Liver (tissue), 8 donors: ENCODE measurements at regions not wholly inside any gene's neighbourhood (a gene's known extent, or its start where the extent isn't known, plus 50 kb on each side); places are given as distances from the start of the nearest gene placed in this dataset.

Experiments used
- DNase-seq: peaks from one replicate; pipeline ENCODE4 v3.0.0-alpha.2; 2017; ENCODE audit warnings: low spot score
- H3K27ac ChIP-seq, 2 donors: one replicate each; pipeline ENCODE4 v1.7.0; 2013; ENCODE audit warnings: inconsistent platforms in 2 of 2, low read length in 2 of 2, control low read depth in 1 of 2, low read depth in 1 of 2, mild to moderate bottlenecking in 1 of 2
- H3K27me3 ChIP-seq, 4 donors: one replicate each; pipeline versions ENCODE4 v1.6.1 to v1.7.0; 2013; ENCODE audit warnings: low read length in 3 of 4, inconsistent platforms in 1 of 4, mild to moderate bottlenecking in 1 of 4, moderate library complexity in 1 of 4; ENCODE audit not compliant: control insufficient read depth in 4 of 4, insufficient read depth in 4 of 4
- H3K36me3 ChIP-seq, 4 donors: one replicate each; pipeline versions ENCODE4 v1.6.1 to v1.7.0; 2013; ENCODE audit warnings: low read length in 3 of 4, mild to moderate bottlenecking in 3 of 4, low read depth in 1 of 4, moderate library complexity in 1 of 4; ENCODE audit not compliant: control insufficient read depth in 4 of 4, insufficient read depth in 3 of 4
- H3K4me1 ChIP-seq, 4 donors: one replicate each; pipeline versions ENCODE4 v1.6.1 to v1.7.0; 2013; ENCODE audit warnings: low read length in 3 of 4, mild to moderate bottlenecking in 3 of 4, moderate library complexity in 1 of 4; ENCODE audit not compliant: control insufficient read depth in 4 of 4, insufficient read depth in 4 of 4
- H3K4me3 ChIP-seq, 3 donors: one replicate each; pipeline versions ENCODE4 v1.6.1 to v1.7.0; 2013; ENCODE audit warnings: low read length in 3 of 3, control low read depth in 1 of 3, low read depth in 1 of 3, mild to moderate bottlenecking in 1 of 3
- H3K9ac ChIP-seq, 2 donors: one replicate each; pipeline ENCODE4 v1.7.0; 2013; ENCODE audit warnings: low read length in 2 of 2, mild to moderate bottlenecking in 2 of 2, moderate library complexity in 2 of 2, control low read depth in 1 of 2, low read depth in 1 of 2
- H3K9me3 ChIP-seq, 4 donors: one replicate each; pipeline versions ENCODE4 v1.6.1 to v1.7.0; 2013; ENCODE audit warnings: low read length in 3 of 4; ENCODE audit not compliant: control insufficient read depth in 4 of 4
- ATF3 ChIP-seq: IDR thresholded peaks from 2 replicates; pipeline ENCODE4 v1.6.1; 2016; ENCODE audit warnings: antibody characterized with exemption
- CTCF ChIP-seq: fragments of 150-350 bp; IDR thresholded peaks from 2 replicates; pipeline ENCODE4 v1.5.1; 2017; ENCODE audit warnings: improper control_type of control experiment, low read depth, low read length; ENCODE audit not compliant: missing input control
- EGR1 ChIP-seq, 2 donors: IDR thresholded peaks; 2 replicates each; pipeline ENCODE4 v1.6.1; 2016 to 2018; ENCODE audit warnings: antibody characterized with exemption in 2 of 2, low read depth in 2 of 2
- FOXA1 ChIP-seq: IDR thresholded peaks from 2 replicates; pipeline ENCODE4 v1.6.1; 2016; ENCODE audit warnings: antibody characterized with exemption
- GABPA ChIP-seq, 2 donors: IDR thresholded peaks in 1 of 2; conservative IDR thresholded peaks in 1 of 2; 2 replicates each; pipeline ENCODE4 v1.6.1; 2016; ENCODE audit warnings: antibody characterized with exemption in 2 of 2, mild to moderate bottlenecking in 1 of 2, moderate library complexity in 1 of 2
- HNF4A ChIP-seq, 2 donors: conservative IDR thresholded peaks; 2 replicates each; pipeline ENCODE4 v1.6.1; 2016; ENCODE audit warnings: antibody characterized with exemption in 2 of 2, mild to moderate bottlenecking in 2 of 2
- HNF4G ChIP-seq: IDR thresholded peaks from 2 replicates; pipeline ENCODE4 v1.6.1; 2016; ENCODE audit warnings: antibody characterized with exemption
- JUND ChIP-seq, 2 donors: IDR thresholded peaks; 2 replicates each; pipeline ENCODE4 v1.6.1; 2016; ENCODE audit warnings: antibody characterized with exemption in 2 of 2
- MAX ChIP-seq: IDR thresholded peaks from 2 replicates; pipeline ENCODE4 v1.6.1; 2016; ENCODE audit warnings: antibody characterized with exemption
- REST ChIP-seq: IDR thresholded peaks from 2 replicates; pipeline ENCODE4 v1.6.1; 2016; ENCODE audit warnings: antibody characterized with exemption, mild to moderate bottlenecking
- RXRA ChIP-seq, 2 donors: IDR thresholded peaks; 2 replicates each; pipeline ENCODE4 v1.6.1; 2017 to 2018; ENCODE audit warnings: antibody characterized with exemption in 2 of 2, mild to moderate bottlenecking in 1 of 2
- SP1 ChIP-seq: IDR thresholded peaks from 2 replicates; pipeline ENCODE4 v1.6.1; 2018; ENCODE audit warnings: antibody characterized with exemption, mild to moderate bottlenecking
- TAF1 ChIP-seq: conservative IDR thresholded peaks from 2 replicates; pipeline ENCODE4 v1.6.1; 2016; ENCODE audit warnings: antibody characterized with exemption, mild to moderate bottlenecking
- WGBS: extraction: QIAGEN DNeasy Blood & Tissue Kit; methylation state at CpG from one replicate; pipeline ENCODE4 v1.1.7; 2013; 5-methylcytosine and 5-hydroxymethylcytosine counted together
- donor health status: healthy.
- donor health status: healthy.
- donor health status: healthy.
- donor health status: healthy.
- donor health status: healthy.

- Histone ChIP-seq H3K4me3 (no peak overlapping the region), H3K4me1 (no peaks in the 10 kb centered on the region), H3K36me3 (no peaks in the 10 kb centered on the region), H3K27me3 (no peaks in the 10 kb centered on the region), H3K27ac (no peak overlapping the region), H3K9me3 (no peaks in the 10 kb centered on the region), H3K9ac (no peak overlapping the region)
- WGBS = 72% methylated on average over 2 of the region's 2 CpGs
- TF ChIP-seq GABPA (IDR thresholded peaks at IDR 0.05 in 1 of 2, conservative IDR thresholded peaks at IDR 0.05 in 1 of 2) (no peak), RXRA (IDR thresholded peaks at IDR 0.05) (no peak), HNF4G (no peak), CTCF (no peak)
- no peak for DNase-seq
Measured at GRCh38 chr12:107390414-107390813, 295.2 kb upstream of the PWP1 start.

GRCh38 chr12:107393043-107393717 lies 292.4 kb upstream of the PWP1 start:
- no peak for DNase-seq
- H3K9me3 ChIP-seq = no peaks in the 10 kb centered on the region
- H3K9ac ChIP-seq = no peak overlapping the region
- no peak overlapping the region for H3K4me3 ChIP-seq
- H3K36me3 ChIP-seq = no peaks in the 10 kb centered on the region
- no peaks in the 10 kb centered on the region for H3K27me3 ChIP-seq
- no peak overlapping the region for H3K27ac ChIP-seq
- H3K4me1 ChIP-seq = no peaks in the 10 kb centered on the region
- WGBS = 91% methylated on average over 10 of the region's 10 CpGs
- no peak for TF ChIP-seq TAF1
- no peak for TF ChIP-seq FOXA1

GRCh38 chr12:107394693-107395092 lies 290.9 kb upstream of the PWP1 start:
- no peak for TF ChIP-seq CTCF
- TF ChIP-seq SP1 = no peak
- TF ChIP-seq HNF4A (conservative IDR thresholded peaks at IDR 0.05) = no peak
- TF ChIP-seq JUND (IDR thresholded peaks at IDR 0.05) = no peak
- 80% methylated on average over 3 of the region's 3 CpGs for WGBS
- H3K9ac ChIP-seq = no peak overlapping the region
- no peaks in the 10 kb centered on the region for H3K36me3 ChIP-seq
- H3K4me3 ChIP-seq = no peak overlapping the region
- H3K27ac ChIP-seq = no peak overlapping the region
- H3K4me1 ChIP-seq = no peaks in the 10 kb centered on the region
- no peak for DNase-seq
- no peaks in the 10 kb centered on the region for H3K27me3 ChIP-seq
- H3K9me3 ChIP-seq = no peaks in the 10 kb centered on the region

- WGBS = 72% methylated on average over 3 of the region's 3 CpGs
- TF ChIP-seq JUND (IDR thresholded peaks at IDR 0.05) (no peak), HNF4A (conservative IDR thresholded peaks at IDR 0.05) (no peak), MAX (no peak), ATF3 (no peak), SP1 (no peak), RXRA (IDR thresholded peaks at IDR 0.05) (no peak), EGR1 (IDR thresholded peaks at IDR 0.05; ENCODE audit: low read depth in 2 of 2) (no peak), TAF1 (no peak), REST (no peak)
Measured at GRCh38 chr12:107395817-107396216, 289.8 kb upstream of the PWP1 start.

More at GRCh38 chr12:107395817-107396216, 289.8 kb upstream of the PWP1 start:
- H3K9ac ChIP-seq = no peak overlapping the region
- DNase-seq = no peak
- no peak overlapping the region for H3K27ac ChIP-seq
- H3K36me3 ChIP-seq = no peaks in the 10 kb centered on the region
- H3K27me3 ChIP-seq = no peaks in the 10 kb centered on the region
- no peaks in the 10 kb centered on the region for H3K9me3 ChIP-seq
- peaks cover 0 to 3% (median 0%) of the 10 kb centered on the region in 4 donors for H3K4me1 ChIP-seq
- H3K4me3 ChIP-seq = no peak overlapping the region
